Fibroblast of lung (primary cell): ENCODE measurements at regions not wholly inside any gene's neighbourhood (a gene's known extent, or its start where the extent isn't known, plus 50 kb on each side); places are given as distances from the start of the nearest gene placed in this dataset.
"Not testable (repeated sequence)": the region's sequence is repeated elsewhere in the genome, so short reads cannot be mapped to it uniquely, and the experiment has no call there.

Source experiments
- DNase-seq, 2 donors: peaks; one replicate each; pipeline versions ENCODE4 v3.0.0 to v3.0.0-alpha.2; 2010; ENCODE audit warnings: low read depth in 2 of 2
- H2AFZ ChIP-seq: 2 replicates; pipeline ENCODE4 v1.5.1; 2012; ENCODE audit warnings: low read length, control low read depth, inconsistent platforms
- H3K27ac ChIP-seq: 2 replicates; pipeline ENCODE4 v1.5.1; 2011; ENCODE audit warnings: low read length, control low read depth; ENCODE audit not compliant: insufficient read depth
- H3K27me3 ChIP-seq: 2 replicates; pipeline ENCODE4 v1.5.1; 2011; ENCODE audit warnings: mild to moderate bottlenecking, low read length; ENCODE audit not compliant: control insufficient read depth, insufficient read depth
- H3K36me3 ChIP-seq: 2 replicates; pipeline ENCODE4 v1.5.1; 2011; ENCODE audit warnings: low read length; ENCODE audit not compliant: control insufficient read depth, insufficient read depth
- H3K4me1 ChIP-seq: 2 replicates; pipeline ENCODE4 v1.5.1; 2011; ENCODE audit warnings: low read length; ENCODE audit not compliant: control insufficient read depth, insufficient read depth; ENCODE audit errors: extremely low read depth
- H3K4me2 ChIP-seq: 2 replicates; pipeline ENCODE4 v1.5.1; 2011; ENCODE audit warnings: low read length, control low read depth; ENCODE audit not compliant: insufficient read depth; ENCODE audit errors: extremely low read depth
- H3K4me3 ChIP-seq, 4 experiments: fragments of 200-600 bp in 1 of 4; sonication (generic) in 1 of 4; replicated peaks in 1 of 4; 2 replicates each; pipeline ENCODE4 v1.5.1; 2011 to 2016; ENCODE audit warnings: low read length in 4 of 4, low read depth in 3 of 4, mild to moderate bottlenecking in 3 of 4, control low read depth in 2 of 4, inconsistent platforms in 1 of 4, mixed read lengths in 1 of 4; ENCODE audit not compliant: insufficient read depth in 1 of 4; ENCODE audit errors: control extremely low read depth in 1 of 4
- H3K79me2 ChIP-seq: 2 replicates; pipeline ENCODE4 v1.5.1; 2012; ENCODE audit warnings: mild to moderate bottlenecking, low read length, inconsistent platforms; ENCODE audit not compliant: control insufficient read depth, insufficient read depth
- H3K9ac ChIP-seq: 2 replicates; pipeline ENCODE4 v1.5.1; 2011; ENCODE audit warnings: mild to moderate bottlenecking, low read length, control low read depth; ENCODE audit not compliant: insufficient read depth
- H3K9me3 ChIP-seq: 2 replicates; pipeline ENCODE4 v1.5.1; 2012; ENCODE audit warnings: low read depth, low read length; ENCODE audit not compliant: control insufficient read depth, insufficient read depth
- H4K20me1 ChIP-seq: 2 replicates; pipeline ENCODE4 v1.5.1; 2011; ENCODE audit warnings: low read length; ENCODE audit not compliant: control insufficient read depth, insufficient read depth; ENCODE audit errors: extremely low read depth
- EZH2 ChIP-seq: IDR thresholded peaks from 2 replicates; pipeline ENCODE4 v1.5.1; 2012; ENCODE audit warnings: low read length, control low read depth, mild to moderate bottlenecking; ENCODE audit errors: missing control alignments
- TF ChIP-seq, protein P1 (sequence below), 2 donors: IDR thresholded peaks in 1 of 2; conservative IDR thresholded peaks in 1 of 2; 1 replicate in 1 of 2; 2 replicates in 1 of 2; pipeline ENCODE4 v1.5.1; 2011 to 2012; ENCODE audit warnings: low read length in 2 of 2, control low read depth in 1 of 2, inconsistent platforms in 1 of 2, low read depth in 1 of 2, mild to moderate bottlenecking in 1 of 2

DNA sequence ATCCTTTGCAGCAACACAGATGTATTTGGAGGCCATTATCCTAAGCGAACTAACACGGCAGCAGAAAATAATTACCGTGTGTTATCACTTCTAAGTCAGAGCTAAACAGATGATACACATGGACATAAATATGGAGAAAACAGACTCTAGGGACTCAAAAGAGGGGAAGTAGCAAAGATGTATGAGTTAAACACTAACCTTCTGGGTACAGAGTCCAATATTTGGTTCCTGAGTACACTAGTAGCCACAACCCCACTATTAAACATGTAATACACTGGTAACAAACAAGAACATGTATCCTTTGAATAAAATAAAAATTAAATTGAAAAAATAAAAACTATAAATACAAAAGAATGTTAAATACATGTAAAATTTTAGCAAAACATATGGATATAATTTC, 118.0 kb upstream of the SLITRK5 start:
- TF ChIP-seq, protein P1, sequence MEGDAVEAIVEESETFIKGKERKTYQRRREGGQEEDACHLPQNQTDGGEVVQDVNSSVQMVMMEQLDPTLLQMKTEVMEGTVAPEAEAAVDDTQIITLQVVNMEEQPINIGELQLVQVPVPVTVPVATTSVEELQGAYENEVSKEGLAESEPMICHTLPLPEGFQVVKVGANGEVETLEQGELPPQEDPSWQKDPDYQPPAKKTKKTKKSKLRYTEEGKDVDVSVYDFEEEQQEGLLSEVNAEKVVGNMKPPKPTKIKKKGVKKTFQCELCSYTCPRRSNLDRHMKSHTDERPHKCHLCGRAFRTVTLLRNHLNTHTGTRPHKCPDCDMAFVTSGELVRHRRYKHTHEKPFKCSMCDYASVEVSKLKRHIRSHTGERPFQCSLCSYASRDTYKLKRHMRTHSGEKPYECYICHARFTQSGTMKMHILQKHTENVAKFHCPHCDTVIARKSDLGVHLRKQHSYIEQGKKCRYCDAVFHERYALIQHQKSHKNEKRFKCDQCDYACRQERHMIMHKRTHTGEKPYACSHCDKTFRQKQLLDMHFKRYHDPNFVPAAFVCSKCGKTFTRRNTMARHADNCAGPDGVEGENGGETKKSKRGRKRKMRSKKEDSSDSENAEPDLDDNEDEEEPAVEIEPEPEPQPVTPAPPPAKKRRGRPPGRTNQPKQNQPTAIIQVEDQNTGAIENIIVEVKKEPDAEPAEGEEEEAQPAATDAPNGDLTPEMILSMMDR (conservative IDR thresholded peaks at IDR 0.05 in 1 of 2, IDR thresholded peaks at IDR 0.05 in 1 of 2; ENCODE audit: low read depth in 1 of 2, low read length in 2 of 2), result no peak
- TF ChIP-seq EZH2, result no peak
- Histone ChIP-seq H3K4me3 (no peak overlapping the region), H2AFZ (no peak overlapping the region), H3K36me3 (no peaks in the 10 kb centered on the region), H4K20me1 (no peaks in the 10 kb centered on the region), H3K27me3 (no peaks in the 10 kb centered on the region), H3K27ac (no peak overlapping the region), H3K4me2 (no peak overlapping the region), H3K9me3 (no peaks in the 10 kb centered on the region), H3K9ac (no peak overlapping the region), H3K79me2 (no peaks in the 10 kb centered on the region), H3K4me1 (no peaks in the 10 kb centered on the region)
- no peak for DNase-seq

- TF ChIP-seq, protein P1 (conservative IDR thresholded peaks at IDR 0.05 in 1 of 2, IDR thresholded peaks at IDR 0.05 in 1 of 2; ENCODE audit: low read depth in 1 of 2, low read length in 2 of 2), result no peak
- no peak for TF ChIP-seq EZH2
- H3K9me3 ChIP-seq, result no peaks in the 10 kb centered on the region
- no peak overlapping the region for H3K27ac ChIP-seq
- H3K9ac ChIP-seq, result no peak overlapping the region
- no peaks in the 10 kb centered on the region for H3K27me3 ChIP-seq
- DNase-seq, result no peak
- no peaks in the 10 kb centered on the region for H3K36me3 ChIP-seq
- H3K4me3 ChIP-seq, result no peak overlapping the region
- H3K4me2 ChIP-seq, result no peak overlapping the region
- no peaks in the 10 kb centered on the region for H4K20me1 ChIP-seq
- no peak overlapping the region for H2AFZ ChIP-seq
- no peaks in the 10 kb centered on the region for H3K4me1 ChIP-seq
- H3K79me2 ChIP-seq, result no peaks in the 10 kb centered on the region
Measured at GRCh38 chr13:87554045-87554444, 117.1 kb upstream of the SLITRK5 start.

DNA sequence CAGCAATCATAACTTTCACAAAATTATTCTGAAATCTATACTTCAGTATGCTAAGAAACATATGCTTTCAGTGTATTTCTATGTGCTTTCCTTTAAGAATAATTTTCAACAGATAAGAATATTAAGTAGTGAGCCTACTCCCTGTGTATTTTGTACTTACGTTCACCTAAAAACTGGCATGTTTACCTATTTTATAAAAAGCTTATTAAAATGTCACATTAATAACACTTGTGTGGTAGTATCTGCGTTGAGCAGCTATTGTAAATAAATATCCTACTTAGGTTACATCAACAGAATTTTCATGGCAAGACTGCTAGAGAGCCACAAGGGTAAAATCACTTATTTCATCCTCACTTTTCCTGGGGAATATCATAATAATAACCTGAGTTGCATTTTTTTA, 113.4 kb upstream of the SLITRK5 start:
- H3K9ac ChIP-seq, result no peak overlapping the region
- TF ChIP-seq, protein P1 (conservative IDR thresholded peaks at IDR 0.05 in 1 of 2, IDR thresholded peaks at IDR 0.05 in 1 of 2; ENCODE audit: low read depth in 1 of 2, low read length in 2 of 2), result no peak
- TF ChIP-seq EZH2, result no peak

GRCh38 chr13:87561580-87561979, 109.6 kb upstream of the SLITRK5 start:
- not testable (repeated sequence) for H3K79me2 ChIP-seq, H3K27ac ChIP-seq, H4K20me1 ChIP-seq, H3K27me3 ChIP-seq, H2AFZ ChIP-seq, DNase-seq, H3K9me3 ChIP-seq, H3K9ac ChIP-seq, H3K36me3 ChIP-seq, H3K4me1 ChIP-seq, H3K4me3 ChIP-seq, H3K4me2 ChIP-seq

More for the DNA sequence above, 113.4 kb upstream of the SLITRK5 start:
- Histone ChIP-seq H3K36me3 (no peaks in the 10 kb centered on the region), H4K20me1 (no peaks in the 10 kb centered on the region), H3K27me3 (no peaks in the 10 kb centered on the region), H3K79me2 (no peaks in the 10 kb centered on the region), H3K27ac (no peak overlapping the region), H3K4me1 (no peaks in the 10 kb centered on the region), H2AFZ (no peak overlapping the region), H3K4me2 (no peak overlapping the region), H3K4me3 (no peak overlapping the region), H3K9me3 (no peaks in the 10 kb centered on the region)
- no peak for DNase-seq
